ENCODE measurements at regions not wholly inside any gene's neighbourhood (a gene's known extent, or its start where the extent isn't known, plus 50 kb on each side); places are given as distances from the start of the nearest gene placed in this dataset.
"Not testable (repeated sequence)": the region's sequence is repeated elsewhere in the genome, so short reads cannot be mapped to it uniquely, and the experiment has no call there.

DNA sequence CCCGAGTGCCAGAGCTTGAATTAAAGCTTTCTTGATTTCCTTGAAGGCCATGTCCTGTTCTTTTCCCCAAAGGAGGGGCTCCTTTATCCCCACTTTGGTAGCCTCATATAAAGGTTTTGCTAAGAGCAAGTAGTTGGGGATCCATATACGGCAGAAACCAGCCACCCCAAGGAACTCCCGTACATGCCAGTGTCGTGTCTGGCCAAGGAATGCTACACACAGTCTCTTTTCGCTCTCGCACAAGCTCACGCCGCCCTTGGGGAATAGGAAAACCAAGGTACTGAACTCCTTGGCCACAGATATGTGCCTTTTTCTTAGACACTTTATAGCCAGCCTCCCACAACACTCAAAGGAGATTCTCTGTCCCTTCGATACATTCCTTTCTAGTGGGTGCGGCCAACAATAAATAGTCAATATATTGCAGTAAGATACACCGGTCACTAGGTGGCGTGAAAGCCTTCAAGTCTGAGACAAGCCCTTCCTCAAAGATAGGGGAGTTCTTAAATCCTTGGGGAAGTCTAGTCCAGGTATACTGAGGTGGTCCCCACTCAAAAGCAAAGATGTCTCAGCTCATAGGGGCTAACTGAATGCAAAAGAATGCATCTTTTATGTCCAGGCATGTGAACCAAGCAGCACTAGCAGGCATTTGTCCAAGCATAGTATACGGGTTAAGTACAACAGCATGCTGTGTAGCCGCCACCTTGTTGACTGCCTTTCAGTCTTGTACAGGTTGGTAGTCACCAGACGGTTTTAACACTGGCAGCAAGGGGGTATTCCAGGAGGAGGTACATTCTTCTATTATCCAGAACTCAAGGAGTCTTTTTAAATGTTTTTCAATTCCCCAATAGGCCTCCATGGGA is 57.8 kb upstream of the XAGE1B start:
- H3K9me3 ChIP-seq, result no peaks in the 10 kb centered on the region
- H3K4me1 ChIP-seq, result no peaks in the 10 kb centered on the region
- TF ChIP-seq, protein P1, sequence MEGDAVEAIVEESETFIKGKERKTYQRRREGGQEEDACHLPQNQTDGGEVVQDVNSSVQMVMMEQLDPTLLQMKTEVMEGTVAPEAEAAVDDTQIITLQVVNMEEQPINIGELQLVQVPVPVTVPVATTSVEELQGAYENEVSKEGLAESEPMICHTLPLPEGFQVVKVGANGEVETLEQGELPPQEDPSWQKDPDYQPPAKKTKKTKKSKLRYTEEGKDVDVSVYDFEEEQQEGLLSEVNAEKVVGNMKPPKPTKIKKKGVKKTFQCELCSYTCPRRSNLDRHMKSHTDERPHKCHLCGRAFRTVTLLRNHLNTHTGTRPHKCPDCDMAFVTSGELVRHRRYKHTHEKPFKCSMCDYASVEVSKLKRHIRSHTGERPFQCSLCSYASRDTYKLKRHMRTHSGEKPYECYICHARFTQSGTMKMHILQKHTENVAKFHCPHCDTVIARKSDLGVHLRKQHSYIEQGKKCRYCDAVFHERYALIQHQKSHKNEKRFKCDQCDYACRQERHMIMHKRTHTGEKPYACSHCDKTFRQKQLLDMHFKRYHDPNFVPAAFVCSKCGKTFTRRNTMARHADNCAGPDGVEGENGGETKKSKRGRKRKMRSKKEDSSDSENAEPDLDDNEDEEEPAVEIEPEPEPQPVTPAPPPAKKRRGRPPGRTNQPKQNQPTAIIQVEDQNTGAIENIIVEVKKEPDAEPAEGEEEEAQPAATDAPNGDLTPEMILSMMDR (IDR thresholded peaks at IDR 0.05), result peak; percentile 30 to 59 (median 40)
- TF ChIP-seq POLR2AphosphoS5 (IDR thresholded peaks at IDR 0.05) (no peak), POLR2A (IDR thresholded peaks at IDR 0.05) (no peak)
- no peak overlapping the region for H3K27ac ChIP-seq
- ATAC-seq, result no peak
- 30% methylated on average over 2 of the region's 15 CpGs; no CpG with 5 or more reads in 1 of the 2 donors for WGBS, 2 donors (ENCODE audit: low coverage in 1 of 2)
- H3K4me3 ChIP-seq, result no peak overlapping the region
- H3K36me3 ChIP-seq, result no peaks in the 10 kb centered on the region
- no peaks in the 10 kb centered on the region for H3K27me3 ChIP-seq

DNA sequence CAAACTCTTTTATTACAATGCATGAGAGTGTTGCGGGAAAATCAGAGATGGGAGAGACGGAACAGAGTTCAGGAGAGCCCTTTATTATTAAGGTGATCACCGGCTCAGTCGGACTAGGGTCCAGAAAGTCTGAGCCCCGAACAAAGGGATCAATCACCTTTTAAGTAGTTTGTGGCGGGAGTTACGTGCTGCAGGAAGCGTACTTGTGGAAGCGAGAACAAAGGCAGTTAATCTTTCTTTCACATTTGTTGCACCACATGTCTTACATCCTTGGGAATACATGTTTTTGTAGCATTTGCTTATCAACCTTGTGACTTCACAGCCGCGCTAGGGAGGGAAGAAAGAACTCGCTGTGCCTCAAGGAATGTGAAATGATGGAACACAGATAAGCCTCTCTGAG is 51.3 kb upstream of the XAGE1B start:
- H3K36me3 ChIP-seq, ATAC-seq, H3K4me1 ChIP-seq, H3K27me3 ChIP-seq, H3K9me3 ChIP-seq, H3K27ac ChIP-seq, H3K4me3 ChIP-seq: not testable (repeated sequence)
- WGBS, 2 donors (ENCODE audit: low coverage in 1 of 2), result 47 to 57% methylated on average over 5 to 7 of the region's 12 CpGs

Data from gastroesophageal sphincter (tissue), 4 donors.